BLaER1 (cell line): ENCODE measurements at regions not wholly inside any gene's neighbourhood (a gene's known extent, or its start where the extent isn't known, plus 50 kb on each side); places are given as distances from the start of the nearest gene placed in this dataset.

ENCODE experiments used
- H3K27ac ChIP-seq: shearing (Covaris generic); formaldehyde crosslinking; 2 replicates; pipeline ENCODE4 v1.8.1; 2022
- H3K27me3 ChIP-seq: shearing (Covaris generic); formaldehyde crosslinking; 2 replicates; pipeline ENCODE4 v1.8.1; 2022
- H3K36me3 ChIP-seq: shearing (Covaris generic); formaldehyde crosslinking; 2 replicates; pipeline ENCODE4 v1.8.1; 2022
- H3K4me1 ChIP-seq: shearing (Covaris generic); formaldehyde crosslinking; 2 replicates; pipeline ENCODE4 v1.8.1; 2022
- H3K4me2 ChIP-seq: shearing (Covaris generic); formaldehyde crosslinking; 2 replicates; pipeline ENCODE4 v1.8.1; 2022
- H3K4me3 ChIP-seq: shearing (Covaris generic); formaldehyde crosslinking; 2 replicates; pipeline ENCODE4 v1.8.1; 2022
- H3K9ac ChIP-seq: shearing (Covaris generic); formaldehyde crosslinking; 2 replicates; pipeline ENCODE4 v1.8.1; 2022
- H3K9me3 ChIP-seq: shearing (Covaris generic); formaldehyde crosslinking; 2 replicates; pipeline ENCODE4 v1.8.1; 2022
- H4K20me1 ChIP-seq: shearing (Covaris generic); formaldehyde crosslinking; 2 replicates; pipeline ENCODE4 v1.8.1; 2022
- Cebpa-rat ChIP-seq: shearing (Covaris generic); IDR thresholded peaks from 2 replicates; pipeline ENCODE4 v1.8.1; 2022

DNA sequence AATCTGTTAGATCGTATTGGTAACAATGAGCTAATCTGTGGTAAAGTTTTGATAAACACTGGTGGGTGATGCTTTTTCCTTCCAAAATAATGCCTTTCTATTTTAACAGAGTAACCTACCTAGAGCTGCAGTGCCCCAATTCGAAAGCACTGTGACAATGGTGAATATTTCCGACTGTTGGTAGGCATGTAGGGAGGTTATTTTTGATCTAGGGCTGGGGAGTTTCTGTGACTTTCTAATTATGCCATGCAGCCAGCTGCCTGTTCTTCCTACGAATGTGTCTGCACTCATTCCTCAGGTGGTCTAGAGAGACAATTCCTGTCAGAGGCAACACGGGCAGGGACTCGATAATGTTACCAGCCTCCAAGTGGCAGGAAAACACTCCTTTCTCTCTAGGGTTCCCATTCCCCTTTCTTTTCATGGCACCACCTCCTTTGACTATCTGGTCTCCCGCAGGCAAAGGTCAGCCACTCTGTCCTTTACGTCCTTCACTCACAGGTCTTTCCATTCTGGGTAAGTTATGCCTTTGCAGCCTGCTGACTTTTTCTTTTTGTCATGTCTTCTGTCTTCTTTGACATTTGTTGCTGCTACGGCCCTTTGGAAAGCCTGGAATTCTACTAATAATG lies 167.2 kb upstream of the MGAT5 start:
- Histone ChIP-seq H3K4me2 (no peak overlapping the region), H3K27ac (no peak overlapping the region), H3K36me3 (no peaks in the 10 kb centered on the region), H3K27me3 (no peaks in the 10 kb centered on the region), H3K4me3 (no peak overlapping the region), H3K9ac (no peak overlapping the region), H4K20me1 (no peaks in the 10 kb centered on the region), H3K4me1 (0 out of 2 replicates have a peak, but pooled peaks cover 4% of the 10 kb centered on the region), H3K9me3 (no peaks in the 10 kb centered on the region)
- TF ChIP-seq Cebpa-rat, result no peak

GRCh38 chr2:134087371-134087921 lies 166.4 kb upstream of the MGAT5 start:
- no peaks in the 10 kb centered on the region for H3K27me3 ChIP-seq
- no peak overlapping the region for H3K4me3 ChIP-seq
- H3K36me3 ChIP-seq, result no peaks in the 10 kb centered on the region
- 0 out of 2 replicates have a peak, but pooled peaks cover 4% of the 10 kb centered on the region for H3K4me1 ChIP-seq
- H4K20me1 ChIP-seq, result no peaks in the 10 kb centered on the region
- no peak for TF ChIP-seq Cebpa-rat
- H3K9ac ChIP-seq, result no peak overlapping the region
- H3K27ac ChIP-seq, result no peak overlapping the region
- H3K4me2 ChIP-seq, result no peak overlapping the region
- H3K9me3 ChIP-seq, result no peaks in the 10 kb centered on the region

DNA sequence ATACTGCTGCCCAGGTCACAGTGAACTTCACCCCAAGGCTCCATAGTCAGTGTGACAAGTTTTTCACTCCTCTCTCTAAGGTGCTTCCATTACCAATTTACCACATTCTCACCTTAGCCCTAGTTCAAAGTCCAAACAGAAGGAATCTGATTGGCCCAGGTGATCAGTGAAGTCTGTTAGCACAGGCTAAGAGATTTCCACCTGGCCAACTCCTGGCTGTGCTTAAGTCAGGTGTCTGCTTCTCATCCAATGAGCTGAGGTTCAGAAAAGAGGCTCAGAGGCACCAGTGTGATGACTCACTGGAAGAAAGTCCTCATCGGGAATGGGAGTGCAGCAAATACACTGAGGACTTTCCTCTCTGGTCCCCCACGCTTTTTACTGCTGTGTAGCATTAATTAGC lies 164.4 kb upstream of the MGAT5 start:
- Histone ChIP-seq H3K36me3 (no peaks in the 10 kb centered on the region), H3K4me3 (no peak overlapping the region), H3K9ac (no peak overlapping the region), H3K9me3 (no peaks in the 10 kb centered on the region), H3K4me2 (no peak overlapping the region), H3K27me3 (no peaks in the 10 kb centered on the region), H3K27ac (no peak overlapping the region), H3K4me1 (0 out of 2 replicates have a peak, but pooled peaks cover 4% of the 10 kb centered on the region), H4K20me1 (no peaks in the 10 kb centered on the region)
- TF ChIP-seq Cebpa-rat, result no peak

DNA sequence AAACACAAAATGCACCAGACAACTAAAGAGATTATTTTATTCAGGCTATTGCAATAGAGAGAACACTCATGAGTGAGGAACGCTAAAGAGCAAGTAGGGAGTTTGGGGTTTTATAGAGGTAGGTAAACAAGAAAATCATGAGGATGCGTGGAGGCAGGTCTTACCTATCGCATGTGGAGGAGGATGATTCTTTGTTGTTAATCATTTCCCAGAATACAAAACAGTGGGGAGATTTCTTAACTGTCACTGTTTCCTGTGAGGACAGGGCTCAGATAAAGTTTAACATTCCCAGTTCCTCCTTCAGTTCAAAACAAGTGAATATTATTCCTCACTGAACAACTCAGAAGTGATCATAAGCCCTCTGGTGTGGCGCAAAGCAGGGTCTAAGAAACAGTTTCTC lies 156.1 kb upstream of the MGAT5 start:
- no peaks in the 10 kb centered on the region for H4K20me1 ChIP-seq
- no peaks in the 10 kb centered on the region for H3K27me3 ChIP-seq
- peak overlapping the region; percentile 69 for H3K4me2 ChIP-seq
- H3K9ac ChIP-seq, result no peak overlapping the region
- no peak overlapping the region for H3K27ac ChIP-seq
- H3K4me3 ChIP-seq, result no peak overlapping the region
- H3K4me1 ChIP-seq, result peaks cover 16% of the 10 kb centered on the region
- H3K9me3 ChIP-seq, result peaks cover 4% of the 10 kb centered on the region
- no peaks in the 10 kb centered on the region for H3K36me3 ChIP-seq
- TF ChIP-seq Cebpa-rat, result no peak

- Histone ChIP-seq H3K27ac (no peak overlapping the region), H3K4me1 (peaks cover 16% of the 10 kb centered on the region)
Measured at GRCh38 chr2:134098321-134098720, 155.6 kb upstream of the MGAT5 start.

DNA sequence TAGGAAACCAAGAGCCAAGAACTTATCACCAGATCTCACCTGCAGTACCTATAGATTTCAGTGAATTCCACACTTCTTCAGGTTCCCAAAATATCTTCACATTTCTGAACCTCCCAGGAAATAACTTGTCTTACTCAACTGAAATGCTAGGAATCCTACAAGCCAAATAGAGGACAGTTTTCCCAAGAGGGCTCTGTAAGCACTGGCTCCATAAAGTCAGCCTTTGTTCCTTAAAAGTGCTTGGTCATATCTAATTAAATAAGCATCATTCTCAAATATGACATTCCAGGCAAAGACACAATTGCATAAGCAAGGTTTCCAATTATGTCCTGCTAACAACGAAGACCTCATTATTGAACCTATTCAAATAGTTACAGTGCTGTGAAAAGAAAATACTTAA lies 154.6 kb upstream of the MGAT5 start:
- Histone ChIP-seq H3K9me3 (peaks cover 4% of the 10 kb centered on the region), H3K4me3 (no peak overlapping the region), H3K4me2 (no peak overlapping the region), H3K9ac (no peak overlapping the region), H3K4me1 (peaks cover 16% of the 10 kb centered on the region), H3K36me3 (no peaks in the 10 kb centered on the region), H4K20me1 (no peaks in the 10 kb centered on the region), H3K27ac (no peak overlapping the region), H3K27me3 (no peaks in the 10 kb centered on the region)
- no peak for TF ChIP-seq Cebpa-rat

More at GRCh38 chr2:134098321-134098720, 155.6 kb upstream of the MGAT5 start:
- H3K4me3 ChIP-seq, result no peak overlapping the region
- no peak overlapping the region for H3K4me2 ChIP-seq
- H3K9ac ChIP-seq, result no peak overlapping the region
- no peaks in the 10 kb centered on the region for H3K27me3 ChIP-seq
- no peaks in the 10 kb centered on the region for H4K20me1 ChIP-seq
- H3K36me3 ChIP-seq, result no peaks in the 10 kb centered on the region
- TF ChIP-seq Cebpa-rat, result no peak
- peaks cover 4% of the 10 kb centered on the region for H3K9me3 ChIP-seq

- Histone ChIP-seq H3K9me3 (no peaks in the 10 kb centered on the region), H3K4me2 (no peak overlapping the region), H4K20me1 (no peaks in the 10 kb centered on the region), H3K4me1 (peaks cover 19% of the 10 kb centered on the region), H3K4me3 (no peak overlapping the region), H3K36me3 (no peaks in the 10 kb centered on the region), H3K27me3 (no peaks in the 10 kb centered on the region), H3K9ac (no peak overlapping the region), H3K27ac (no peak overlapping the region)
- no peak for TF ChIP-seq Cebpa-rat
Measured at GRCh38 chr2:134103196-134103595, 150.7 kb upstream of the MGAT5 start.

DNA sequence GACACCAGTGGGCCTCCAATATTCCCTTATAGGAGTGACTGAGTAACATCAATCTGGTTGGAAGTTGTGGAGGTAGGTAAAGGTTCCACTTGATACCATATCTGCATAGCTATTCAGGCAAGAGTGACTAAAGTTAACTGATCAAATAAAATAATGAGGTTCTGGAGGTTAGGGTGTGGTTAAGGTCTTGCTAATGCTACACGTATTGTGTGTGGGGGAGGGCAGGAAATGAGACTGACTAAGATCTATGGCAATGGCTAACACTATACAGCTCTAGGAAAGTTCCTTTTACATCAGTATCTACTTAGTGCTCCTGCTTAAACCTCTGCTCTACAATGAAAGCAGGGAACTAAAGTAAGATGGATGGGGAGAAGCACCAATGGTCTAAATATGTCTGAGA lies 149.1 kb upstream of the MGAT5 start:
- H3K4me2 ChIP-seq, result no peak overlapping the region
- H3K9ac ChIP-seq, result no peak overlapping the region
- no peak overlapping the region for H3K27ac ChIP-seq
- no peaks in the 10 kb centered on the region for H3K27me3 ChIP-seq
- no peaks in the 10 kb centered on the region for H3K36me3 ChIP-seq
- H4K20me1 ChIP-seq, result no peaks in the 10 kb centered on the region
- no peak for TF ChIP-seq Cebpa-rat
- H3K9me3 ChIP-seq, result peaks cover 7% of the 10 kb centered on the region
- peaks cover 25% of the 10 kb centered on the region for H3K4me1 ChIP-seq
- H3K4me3 ChIP-seq, result no peak overlapping the region

DNA sequence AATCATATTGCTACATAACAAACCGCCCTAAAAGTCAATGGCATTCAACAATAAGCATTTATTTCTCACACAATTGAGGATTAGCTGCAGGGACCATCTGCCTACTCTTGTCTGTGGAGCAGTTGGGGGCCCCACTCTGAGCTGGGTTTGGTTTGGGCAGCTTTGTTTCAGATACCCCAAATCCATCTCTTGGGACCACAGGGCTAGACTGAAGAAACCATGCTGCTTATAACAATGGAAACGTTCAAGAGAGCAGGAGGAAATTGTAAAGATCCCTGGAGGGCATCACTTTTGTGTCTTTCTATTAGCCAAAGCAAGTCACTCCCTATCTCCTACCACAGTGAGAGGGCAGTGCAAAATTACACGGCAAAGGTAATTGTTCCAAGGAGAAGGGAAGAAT lies 146.5 kb upstream of the MGAT5 start:
- Histone ChIP-seq H3K4me2 (peak overlapping the region; percentile 64), H3K9ac (no peak overlapping the region), H3K27ac (peak overlapping the region; percentile 31; the same call in 1 of the 2 replicates), H3K27me3 (no peaks in the 10 kb centered on the region), H3K36me3 (no peaks in the 10 kb centered on the region), H3K4me3 (no peak overlapping the region; the same call in 1 of the 2 replicates), H3K9me3 (peaks cover 21% of the 10 kb centered on the region), H3K4me1 (peaks cover 25% of the 10 kb centered on the region), H4K20me1 (no peaks in the 10 kb centered on the region)
- no peak for TF ChIP-seq Cebpa-rat

DNA sequence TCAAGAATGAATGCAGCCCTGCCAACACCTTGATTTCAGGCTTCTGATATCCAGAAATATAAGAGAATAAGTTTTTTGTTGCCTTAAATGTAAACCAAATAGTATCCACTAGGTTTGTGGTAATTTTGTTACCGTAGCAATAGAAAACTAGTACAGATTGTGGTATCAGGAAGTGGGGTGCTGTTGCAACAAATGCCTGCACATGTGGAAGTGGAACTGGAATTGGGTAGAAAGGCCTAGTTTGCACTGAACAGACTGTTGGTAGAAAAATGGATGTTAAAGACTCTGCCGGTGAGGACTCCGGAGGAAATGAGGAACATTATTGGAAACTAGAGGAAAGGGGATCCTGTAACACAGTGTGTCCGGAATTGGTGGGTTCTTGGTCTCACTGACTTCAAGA lies 145.8 kb upstream of the MGAT5 start:
- Histone ChIP-seq H3K9ac (no peak overlapping the region), H3K4me1 (peaks cover 25% of the 10 kb centered on the region), H4K20me1 (no peaks in the 10 kb centered on the region), H3K27me3 (no peaks in the 10 kb centered on the region), H3K27ac (0 out of 2 replicates have a peak overlapping the region, but pooled peaks have one; percentile 31), H3K4me3 (no peak overlapping the region), H3K36me3 (no peaks in the 10 kb centered on the region), H3K4me2 (peak overlapping the region; percentile 64), H3K9me3 (peaks cover 21% of the 10 kb centered on the region)
- TF ChIP-seq Cebpa-rat, result no peak
